Smooth muscle cell (in vitro differentiated cells): ENCODE measurements at regions not wholly inside any gene's neighbourhood (a gene's known extent, or its start where the extent isn't known, plus 50 kb on each side); places are given as distances from the start of the nearest gene placed in this dataset.
"Not testable (repeated sequence)": the region's sequence is repeated elsewhere in the genome, so short reads cannot be mapped to it uniquely, and the experiment has no call there.

ENCODE experiments used
- DNase-seq: peaks from one replicate; lab custom pipeline; 2025; ENCODE audit not compliant: unreplicated experiment; lab: John Stamatoyannopoulos, UW
- H2AFZ ChIP-seq: fragments of 200-600 bp; sonication (generic); 2 replicates; pipeline ENCODE4 v1.6.0; 2016; ENCODE audit warnings: antibody characterized with exemption, low read depth, mild to moderate bottlenecking
- H3F3A ChIP-seq: fragments of 200-600 bp; sonication (generic); 2 replicates; pipeline ENCODE4 v1.6.0; 2017; ENCODE audit warnings: antibody characterized with exemption, low read depth
- H3K27ac ChIP-seq: fragments of 200-600 bp; sonication (generic); 2 replicates; pipeline ENCODE4 v1.5.1; 2016; ENCODE audit warnings: low read depth, mild to moderate bottlenecking
- H3K27me3 ChIP-seq: fragments of 200-600 bp; sonication (generic); 2 replicates; pipeline ENCODE4 v1.6.1; 2016; ENCODE audit warnings: low read depth, mild to moderate bottlenecking
- H3K36me3 ChIP-seq: fragments of 200-600 bp; sonication (generic); 2 replicates; pipeline ENCODE4 v1.5.1; 2016; ENCODE audit warnings: low read depth
- H3K4me1 ChIP-seq: fragments of 200-600 bp; sonication (generic); 2 replicates; pipeline ENCODE4 v1.5.1; 2016; ENCODE audit warnings: low read depth
- H3K4me2 ChIP-seq: fragments of 200-600 bp; sonication (generic); 2 replicates; pipeline ENCODE4 v1.6.0; 2016; ENCODE audit warnings: mild to moderate bottlenecking
- H3K4me3 ChIP-seq: fragments of 200-600 bp; sonication (generic); 2 replicates; pipeline ENCODE4 v1.5.1; 2016; ENCODE audit warnings: mild to moderate bottlenecking
- H3K79me2 ChIP-seq: fragments of 200-600 bp; sonication (generic); 2 replicates; pipeline ENCODE4 v1.6.0; 2016; ENCODE audit warnings: low read depth, mild to moderate bottlenecking
- H3K9ac ChIP-seq: fragments of 200-600 bp; sonication (generic); 2 replicates; pipeline ENCODE4 v1.6.0; 2016; ENCODE audit warnings: low read depth
- H3K9me3 ChIP-seq: fragments of 200-600 bp; sonication (generic); replicated peaks from 2 replicates; pipeline ENCODE4 v1.5.1; 2016; ENCODE audit warnings: low read depth
- H4K20me1 ChIP-seq: fragments of 200-600 bp; sonication (generic); 2 replicates; pipeline ENCODE4 v1.6.0; 2016; ENCODE audit warnings: low read depth
- WGBS: methylation state at CpG from one replicate; pipeline ENCODE4 v1.1.7; 2016; ENCODE audit warnings: low lambda C conversion rate; 5-methylcytosine and 5-hydroxymethylcytosine counted together
- TF ChIP-seq, protein P1 (sequence below): fragments of 200-600 bp; sonication (generic); IDR thresholded peaks from 2 replicates; pipeline ENCODE4 v1.5.1; 2017; ENCODE audit warnings: borderline replicate concordance, mild to moderate bottlenecking, antibody characterized with exemption; ENCODE audit not compliant: insufficient read depth, poor library complexity, severe bottlenecking

DNA sequence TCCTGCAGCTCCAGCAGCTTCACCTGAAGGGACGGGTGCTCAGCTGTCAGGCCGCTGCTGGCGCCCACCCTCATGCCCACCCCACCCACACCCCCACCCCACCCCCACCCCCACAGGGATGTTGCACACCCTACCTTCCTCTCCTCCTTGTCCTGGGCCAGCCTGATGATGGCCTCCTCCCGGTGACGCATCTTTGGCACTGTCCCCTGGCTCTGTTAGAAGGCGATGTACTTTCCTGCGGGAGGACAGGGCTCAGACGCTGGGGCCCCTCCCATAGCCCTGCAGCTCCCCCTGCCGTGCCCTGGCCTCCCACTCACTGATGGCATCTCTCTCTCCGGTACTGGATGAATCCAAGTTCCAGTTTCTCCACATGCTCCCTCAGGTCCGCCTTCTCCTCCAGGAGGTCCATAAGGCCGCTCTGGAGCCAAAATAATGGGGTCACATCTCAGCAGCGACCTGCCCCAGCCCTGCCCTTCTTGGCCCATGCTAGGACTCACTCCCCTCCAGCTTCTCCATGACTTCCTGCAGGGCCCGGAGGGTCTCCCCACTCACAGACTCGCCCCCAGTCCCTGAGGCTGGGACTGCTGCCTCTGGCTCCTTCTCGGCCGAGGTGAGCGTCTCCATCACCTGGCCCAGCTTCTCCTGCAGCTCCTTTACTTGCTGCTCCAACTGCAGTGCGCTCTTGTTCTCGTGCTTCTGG, 55.2 kb downstream of the GOLGA8B start:
- not testable (repeated sequence) for H3K4me2 ChIP-seq, H2AFZ ChIP-seq, H4K20me1 ChIP-seq, H3K9ac ChIP-seq, H3K9me3 ChIP-seq, H3F3A ChIP-seq, H3K79me2 ChIP-seq, H3K27ac ChIP-seq, DNase-seq, H3K4me3 ChIP-seq, H3K4me1 ChIP-seq, H3K36me3 ChIP-seq, H3K27me3 ChIP-seq
- no CpG with 5 or more reads among the region's 20 CpGs for WGBS

DNA sequence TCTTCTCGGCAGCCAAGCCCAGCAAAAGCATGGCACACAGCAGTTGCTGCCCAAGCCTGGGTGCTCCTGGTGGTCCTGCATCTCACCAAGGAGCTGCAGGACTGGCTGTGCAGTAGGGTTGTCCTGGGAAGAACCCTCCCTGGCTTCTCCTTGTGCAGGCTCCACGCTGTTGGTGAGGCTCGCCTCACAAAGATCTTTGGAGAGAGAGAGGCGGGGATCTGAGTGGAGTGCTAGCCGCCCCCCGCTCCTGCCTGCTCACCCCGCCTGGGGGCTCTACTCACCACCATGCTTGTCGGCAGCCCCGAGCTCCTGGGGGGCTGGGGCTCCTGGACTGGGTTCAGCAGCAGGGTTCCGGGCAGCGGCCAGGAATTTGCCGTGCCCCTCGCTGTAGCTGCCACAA, 55.8 kb downstream of the GOLGA8B start:
- not testable (repeated sequence) for H3K27me3 ChIP-seq, H4K20me1 ChIP-seq, H3K4me3 ChIP-seq, H3K27ac ChIP-seq, DNase-seq, H2AFZ ChIP-seq, H3K4me2 ChIP-seq, H3K36me3 ChIP-seq, H3F3A ChIP-seq, H3K9ac ChIP-seq, H3K79me2 ChIP-seq, H3K4me1 ChIP-seq, H3K9me3 ChIP-seq
- no CpG with 5 or more reads among the region's 13 CpGs for WGBS

DNA sequence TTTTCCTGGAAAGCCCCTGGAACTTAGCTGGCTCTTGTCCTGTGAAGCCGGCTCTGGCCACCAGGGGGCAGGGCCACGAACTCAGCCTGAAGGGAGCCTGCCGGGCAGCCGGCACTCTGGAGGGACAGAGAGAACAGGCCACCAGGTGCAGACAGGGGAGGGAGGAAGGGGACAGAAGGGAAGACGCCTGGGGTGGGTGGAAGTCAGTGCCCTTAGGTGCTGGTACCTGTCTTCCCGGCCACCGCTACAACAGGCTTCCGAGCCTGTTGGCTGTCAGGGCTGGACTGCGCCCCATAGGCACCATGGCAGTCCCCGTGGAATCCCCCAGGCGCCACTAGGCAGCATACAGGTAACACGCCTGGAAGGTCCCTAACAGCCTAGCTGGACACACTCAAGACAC, 59.6 kb downstream of the GOLGA8B start:
- H3K9ac ChIP-seq, H3K27ac ChIP-seq, H3K36me3 ChIP-seq, H3K4me3 ChIP-seq, H3K9me3 ChIP-seq, H3F3A ChIP-seq, DNase-seq, H2AFZ ChIP-seq, H3K4me1 ChIP-seq, H4K20me1 ChIP-seq, H3K79me2 ChIP-seq, H3K27me3 ChIP-seq, H3K4me2 ChIP-seq: not testable (repeated sequence)
- WGBS = 90% methylated on average over 4 of the region's 12 CpGs

DNA sequence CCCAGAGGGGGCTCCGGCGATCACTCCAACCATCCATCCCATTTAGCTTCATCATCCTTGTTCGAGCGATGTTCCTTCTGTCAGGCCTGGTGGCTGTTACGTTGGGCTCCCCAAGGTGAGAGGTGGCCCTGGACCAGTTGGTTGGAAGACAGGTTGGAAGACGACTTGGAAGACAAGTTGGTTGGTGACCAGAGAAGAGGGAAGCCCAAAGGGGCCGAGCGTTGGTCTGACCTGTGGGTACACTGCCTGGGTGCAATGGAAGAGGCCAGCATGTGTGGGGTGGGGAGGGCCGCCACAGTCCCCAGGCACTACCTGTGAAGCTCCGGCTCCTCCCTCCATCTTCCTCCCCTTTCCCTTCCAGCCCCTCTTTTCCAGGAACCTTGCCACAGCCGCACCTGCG, 60.9 kb downstream of the GOLGA8B start:
- not testable (repeated sequence) for H3K4me3 ChIP-seq, H4K20me1 ChIP-seq, H3K9ac ChIP-seq, H3K27ac ChIP-seq, H2AFZ ChIP-seq, H3K36me3 ChIP-seq, H3K79me2 ChIP-seq, H3K27me3 ChIP-seq, DNase-seq, H3K4me1 ChIP-seq, H3F3A ChIP-seq, H3K4me2 ChIP-seq, H3K9me3 ChIP-seq
- WGBS = 71% methylated on average over 6 of the region's 12 CpGs

- H3K9me3 ChIP-seq, H3K9ac ChIP-seq: not testable (repeated sequence)
- WGBS = 75% methylated on average over 7 of the region's 10 CpGs
Observed at GRCh38 chr15:34521802-34522485, 61.5 kb downstream of the GOLGA8B start.

DNA sequence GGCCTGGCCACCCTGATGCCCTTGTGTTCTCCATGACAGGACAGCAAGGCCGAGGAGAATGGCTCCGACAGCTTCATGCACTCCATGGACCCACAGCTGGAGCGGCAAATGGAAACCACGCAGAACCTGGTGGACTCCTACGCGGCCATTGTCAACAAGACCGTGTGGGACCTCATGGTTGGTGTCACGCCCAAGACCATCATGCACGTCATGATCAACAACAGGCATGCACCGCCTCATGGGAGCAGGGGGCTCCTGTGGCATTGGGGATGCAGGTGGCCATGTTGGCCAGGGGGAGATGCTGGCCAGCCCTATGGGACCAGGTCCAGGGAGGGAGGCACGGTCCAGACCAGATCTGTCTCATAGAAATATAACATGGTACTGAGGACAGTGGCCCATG, 62.9 kb downstream of the GOLGA8B start:
- TF ChIP-seq, protein P1, sequence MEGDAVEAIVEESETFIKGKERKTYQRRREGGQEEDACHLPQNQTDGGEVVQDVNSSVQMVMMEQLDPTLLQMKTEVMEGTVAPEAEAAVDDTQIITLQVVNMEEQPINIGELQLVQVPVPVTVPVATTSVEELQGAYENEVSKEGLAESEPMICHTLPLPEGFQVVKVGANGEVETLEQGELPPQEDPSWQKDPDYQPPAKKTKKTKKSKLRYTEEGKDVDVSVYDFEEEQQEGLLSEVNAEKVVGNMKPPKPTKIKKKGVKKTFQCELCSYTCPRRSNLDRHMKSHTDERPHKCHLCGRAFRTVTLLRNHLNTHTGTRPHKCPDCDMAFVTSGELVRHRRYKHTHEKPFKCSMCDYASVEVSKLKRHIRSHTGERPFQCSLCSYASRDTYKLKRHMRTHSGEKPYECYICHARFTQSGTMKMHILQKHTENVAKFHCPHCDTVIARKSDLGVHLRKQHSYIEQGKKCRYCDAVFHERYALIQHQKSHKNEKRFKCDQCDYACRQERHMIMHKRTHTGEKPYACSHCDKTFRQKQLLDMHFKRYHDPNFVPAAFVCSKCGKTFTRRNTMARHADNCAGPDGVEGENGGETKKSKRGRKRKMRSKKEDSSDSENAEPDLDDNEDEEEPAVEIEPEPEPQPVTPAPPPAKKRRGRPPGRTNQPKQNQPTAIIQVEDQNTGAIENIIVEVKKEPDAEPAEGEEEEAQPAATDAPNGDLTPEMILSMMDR = no peak
- no peak overlapping the region for H3K4me2 ChIP-seq
- no peaks in the 10 kb centered on the region for H3K36me3 ChIP-seq
- WGBS = 77% methylated on average over 11 of the region's 11 CpGs
- H3K9me3 ChIP-seq = no peaks in the 10 kb centered on the region
- no peak overlapping the region for H3K9ac ChIP-seq
- H3K27ac ChIP-seq = no peak overlapping the region
- H3K4me3 ChIP-seq = no peak overlapping the region
- H3K79me2 ChIP-seq = no peaks in the 10 kb centered on the region
- H3K4me1 ChIP-seq = no peaks in the 10 kb centered on the region
- no peak overlapping the region for H2AFZ ChIP-seq
- H3F3A ChIP-seq = no peaks in the 10 kb centered on the region
- no peaks in the 10 kb centered on the region for H4K20me1 ChIP-seq
- DNase-seq = no peak
- no peaks in the 10 kb centered on the region for H3K27me3 ChIP-seq

More at GRCh38 chr15:34521802-34522485, 61.5 kb downstream of the GOLGA8B start:
- not testable (repeated sequence) for H4K20me1 ChIP-seq, H3K4me3 ChIP-seq, DNase-seq, H3K27ac ChIP-seq, H3K4me2 ChIP-seq, H3F3A ChIP-seq, H3K79me2 ChIP-seq, H2AFZ ChIP-seq, H3K4me1 ChIP-seq, H3K27me3 ChIP-seq, H3K36me3 ChIP-seq

GRCh38 chr15:34520010-34520409, 63.4 kb downstream of the GOLGA8B start:
- H3K4me1 ChIP-seq, H4K20me1 ChIP-seq, H3K36me3 ChIP-seq, H2AFZ ChIP-seq, H3K9ac ChIP-seq, H3F3A ChIP-seq, H3K4me2 ChIP-seq, H3K27ac ChIP-seq, H3K9me3 ChIP-seq, DNase-seq, H3K27me3 ChIP-seq, H3K4me3 ChIP-seq, H3K79me2 ChIP-seq: not testable (repeated sequence)
- 93% methylated on average over 7 of the region's 7 CpGs for WGBS
